Astrocyte (in vitro differentiated cells and primary cell): ENCODE measurements at regions not wholly inside any gene's neighbourhood (a gene's known extent, or its start where the extent isn't known, plus 50 kb on each side); places are given as distances from the start of the nearest gene placed in this dataset.
"Not testable (repeated sequence)": the region's sequence is repeated elsewhere in the genome, so short reads cannot be mapped to it uniquely, and the experiment has no call there.

Experiments used
- DNase-seq: peaks from one replicate; pipeline ENCODE4 v3.0.0-alpha.2; 2010; ENCODE audit warnings: low read depth
- FAIRE-seq: peaks from 2 replicates; lab custom pipeline; 2011; peaks lifted over from hg19 to GRCh38; lab: Jason Lieb, UNC
- H2AFZ ChIP-seq: 2 replicates; pipeline ENCODE4 v1.6.0; 2012; ENCODE audit warnings: low read depth, low read length, inconsistent platforms
- H3K27ac ChIP-seq: 2 replicates; pipeline ENCODE4 v1.5.1; 2011; ENCODE audit warnings: low read depth, low read length, inconsistent platforms
- H3K27me3 ChIP-seq: 2 replicates; pipeline ENCODE4 v1.6.0; 2011; ENCODE audit warnings: low read length, inconsistent platforms; ENCODE audit not compliant: insufficient read depth
- H3K36me3 ChIP-seq: 2 replicates; pipeline ENCODE4 v1.5.1; 2011; ENCODE audit warnings: low read length, inconsistent platforms; ENCODE audit not compliant: insufficient read depth
- H3K4me1 ChIP-seq: 2 replicates; pipeline ENCODE4 v1.5.1; 2011; ENCODE audit warnings: low read length, inconsistent platforms; ENCODE audit not compliant: insufficient read depth
- H3K4me2 ChIP-seq: 2 replicates; pipeline ENCODE4 v1.6.0; 2012; ENCODE audit warnings: low read length, inconsistent platforms
- H3K4me3 ChIP-seq: 2 replicates; pipeline ENCODE4 v1.5.1; 2011; ENCODE audit warnings: low read depth, mild to moderate bottlenecking, low read length, inconsistent platforms; ENCODE audit not compliant: insufficient read depth
- H3K79me2 ChIP-seq: 2 replicates; pipeline ENCODE4 v1.6.0; 2012; ENCODE audit warnings: mild to moderate bottlenecking, low read length, inconsistent platforms; ENCODE audit not compliant: insufficient read depth
- H3K9ac ChIP-seq: 2 replicates; pipeline ENCODE4 v1.6.0; 2012; ENCODE audit warnings: mild to moderate bottlenecking, low read length, inconsistent platforms
- H3K9me3 ChIP-seq: 2 replicates; pipeline ENCODE4 v1.5.1; 2012; ENCODE audit warnings: low read depth, mild to moderate bottlenecking, low read length, inconsistent platforms; ENCODE audit not compliant: insufficient read depth
- H4K20me1 ChIP-seq: 2 replicates; pipeline ENCODE4 v1.6.0; 2012; ENCODE audit warnings: low read length, inconsistent platforms; ENCODE audit not compliant: insufficient read depth
- H3K27ac Mint-ChIP-seq: one replicate; pipeline ENCODE4 v1.8.0; 2021; ENCODE audit warnings: mild to moderate bottlenecking, mixed read lengths; ENCODE audit not compliant: unreplicated experiment
- H3K27me3 Mint-ChIP-seq: one replicate; pipeline ENCODE4 v1.8.0; 2021; ENCODE audit warnings: low read depth, mixed read lengths; ENCODE audit not compliant: unreplicated experiment
- H3K36me3 Mint-ChIP-seq: one replicate; pipeline ENCODE4 v1.8.0; 2021; ENCODE audit warnings: low read depth, mixed read lengths; ENCODE audit not compliant: unreplicated experiment
- H3K4me1 Mint-ChIP-seq: one replicate; pipeline ENCODE4 v1.8.0; 2021; ENCODE audit warnings: low read depth, mixed read lengths; ENCODE audit not compliant: unreplicated experiment
- H3K4me3 Mint-ChIP-seq: one replicate; pipeline ENCODE4 v1.8.0; 2021; ENCODE audit warnings: mild to moderate bottlenecking, moderate library complexity, mixed read lengths; ENCODE audit not compliant: unreplicated experiment
- H3K9me3 Mint-ChIP-seq: one replicate; pipeline ENCODE4 v1.8.0; 2021; ENCODE audit warnings: mild to moderate bottlenecking, mixed read lengths; ENCODE audit not compliant: unreplicated experiment
- EZH2 ChIP-seq: IDR thresholded peaks from 2 replicates; pipeline ENCODE4 v1.6.1; 2012; ENCODE audit warnings: mild to moderate bottlenecking, low read length, inconsistent platforms; ENCODE audit not compliant: insufficient read depth
- TF ChIP-seq, protein P1 (sequence below): IDR thresholded peaks from 2 replicates; pipeline ENCODE4 v1.5.1; 2011; ENCODE audit warnings: low read depth, mild to moderate bottlenecking, inconsistent platforms, low read length, moderate library complexity; ENCODE audit not compliant: insufficient read depth

DNA sequence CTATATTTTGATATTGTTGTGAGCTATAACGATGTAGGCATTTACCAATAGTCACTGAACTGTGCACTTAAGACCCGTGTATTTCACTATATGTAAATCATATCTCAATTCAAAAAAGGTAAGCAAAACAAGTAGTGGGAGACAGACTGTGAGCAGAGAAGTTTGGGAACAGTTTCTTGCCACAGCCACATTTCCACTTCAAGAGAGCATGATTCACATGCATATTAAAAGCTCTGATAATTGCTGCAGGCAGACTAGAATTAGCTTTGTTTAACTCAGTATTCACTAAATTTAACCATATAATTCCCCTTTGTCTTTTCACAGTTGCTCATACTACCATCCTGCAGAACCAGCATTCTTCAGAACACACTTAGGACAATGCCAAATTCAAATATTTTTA is 168.4 kb upstream of the ZNF385D start:
- H2AFZ ChIP-seq, result no peak overlapping the region
- peaks cover 26% of the 10 kb centered on the region for H3K4me1 Mint-ChIP-seq
- no peak overlapping the region for H3K4me2 ChIP-seq

DNA sequence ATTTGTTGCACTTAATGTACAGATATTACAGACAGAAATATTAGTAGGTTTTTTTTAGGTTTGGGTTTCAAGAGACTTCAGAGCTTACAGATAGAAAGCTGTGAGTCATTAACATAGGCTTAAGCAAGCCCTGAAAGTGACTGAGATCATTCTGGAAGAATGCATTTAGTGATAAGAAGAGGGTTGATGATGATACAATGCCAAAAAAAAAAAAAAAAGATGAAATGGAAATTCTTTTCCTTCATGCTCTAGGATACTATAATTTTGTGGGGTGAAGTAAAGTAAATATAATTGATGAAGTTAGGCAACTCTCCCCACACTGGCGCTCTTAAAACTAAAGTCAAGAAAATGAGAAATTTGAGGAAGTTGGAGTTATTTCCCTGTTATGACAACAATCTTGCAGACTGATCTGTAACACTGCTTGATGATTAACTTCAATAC is 169.4 kb upstream of the ZNF385D start:
- peak overlapping the region; percentile 76 for H3K27ac Mint-ChIP-seq
- no peak overlapping the region for H3K4me3 Mint-ChIP-seq
- H2AFZ ChIP-seq, result no peak overlapping the region
- H3K27me3 ChIP-seq, result no peaks in the 10 kb centered on the region
- FAIRE-seq (peak; percentile 54), DNase-seq (peak; percentile 93)
- H3K4me1 Mint-ChIP-seq, result peaks cover 25% of the 10 kb centered on the region
- no peaks in the 10 kb centered on the region for H3K27me3 Mint-ChIP-seq
- no peaks in the 10 kb centered on the region for H4K20me1 ChIP-seq
- no peaks in the 10 kb centered on the region for H3K9me3 Mint-ChIP-seq
- peak overlapping the region; percentile 3 for H3K4me2 ChIP-seq
- no peak overlapping the region for H3K4me3 ChIP-seq
- no peaks in the 10 kb centered on the region for H3K79me2 ChIP-seq
- H3K9me3 ChIP-seq, result no peaks in the 10 kb centered on the region
- peak overlapping the region; percentile 58 for H3K27ac ChIP-seq
- no peaks in the 10 kb centered on the region for H3K36me3 ChIP-seq
- H3K4me1 ChIP-seq, result peaks cover 13% of the 10 kb centered on the region
- no peak for TF ChIP-seq EZH2
- TF ChIP-seq, protein P1, sequence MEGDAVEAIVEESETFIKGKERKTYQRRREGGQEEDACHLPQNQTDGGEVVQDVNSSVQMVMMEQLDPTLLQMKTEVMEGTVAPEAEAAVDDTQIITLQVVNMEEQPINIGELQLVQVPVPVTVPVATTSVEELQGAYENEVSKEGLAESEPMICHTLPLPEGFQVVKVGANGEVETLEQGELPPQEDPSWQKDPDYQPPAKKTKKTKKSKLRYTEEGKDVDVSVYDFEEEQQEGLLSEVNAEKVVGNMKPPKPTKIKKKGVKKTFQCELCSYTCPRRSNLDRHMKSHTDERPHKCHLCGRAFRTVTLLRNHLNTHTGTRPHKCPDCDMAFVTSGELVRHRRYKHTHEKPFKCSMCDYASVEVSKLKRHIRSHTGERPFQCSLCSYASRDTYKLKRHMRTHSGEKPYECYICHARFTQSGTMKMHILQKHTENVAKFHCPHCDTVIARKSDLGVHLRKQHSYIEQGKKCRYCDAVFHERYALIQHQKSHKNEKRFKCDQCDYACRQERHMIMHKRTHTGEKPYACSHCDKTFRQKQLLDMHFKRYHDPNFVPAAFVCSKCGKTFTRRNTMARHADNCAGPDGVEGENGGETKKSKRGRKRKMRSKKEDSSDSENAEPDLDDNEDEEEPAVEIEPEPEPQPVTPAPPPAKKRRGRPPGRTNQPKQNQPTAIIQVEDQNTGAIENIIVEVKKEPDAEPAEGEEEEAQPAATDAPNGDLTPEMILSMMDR, result no peak
- no peak overlapping the region for H3K9ac ChIP-seq
- no peaks in the 10 kb centered on the region for H3K36me3 Mint-ChIP-seq

More for the DNA sequence above, 168.4 kb upstream of the ZNF385D start:
- DNase-seq (no peak), FAIRE-seq (peak; percentile 65)
- no peaks in the 10 kb centered on the region for H4K20me1 ChIP-seq
- Mint-ChIP-seq H3K36me3 (no peaks in the 10 kb centered on the region), H3K4me3 (no peak overlapping the region), H3K27me3 (no peaks in the 10 kb centered on the region), H3K9me3 (no peaks in the 10 kb centered on the region), H3K27ac (no peak overlapping the region)
- H3K4me3 ChIP-seq, result no peak overlapping the region
- no peaks in the 10 kb centered on the region for H3K27me3 ChIP-seq
- no peak overlapping the region for H3K27ac ChIP-seq
- H3K9ac ChIP-seq, result no peak overlapping the region
- no peaks in the 10 kb centered on the region for H3K9me3 ChIP-seq
- H3K79me2 ChIP-seq, result no peaks in the 10 kb centered on the region
- no peak for TF ChIP-seq EZH2
- TF ChIP-seq, protein P1, result no peak
- H3K4me1 ChIP-seq, result peaks cover 13% of the 10 kb centered on the region
- H3K36me3 ChIP-seq, result no peaks in the 10 kb centered on the region

DNA sequence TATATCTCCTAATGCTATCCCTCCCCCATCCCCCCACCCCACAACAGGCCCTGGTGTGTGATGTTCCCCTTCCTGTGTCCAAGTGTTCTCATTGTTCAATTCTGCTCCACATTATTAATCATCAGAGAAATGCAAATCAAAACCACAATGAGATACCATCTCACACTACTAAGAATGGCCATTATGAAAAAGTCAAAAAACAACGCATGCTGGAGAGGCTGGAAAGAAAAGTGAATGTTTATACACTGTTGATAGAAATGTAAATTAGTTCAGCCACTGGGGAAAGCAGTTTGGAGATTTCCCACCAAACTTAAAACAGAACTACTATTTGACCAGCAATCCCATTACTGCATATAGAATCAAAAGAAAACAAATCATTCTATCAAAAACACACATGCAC is 172.1 kb upstream of the ZNF385D start:
- H3K4me3 ChIP-seq, H3K36me3 Mint-ChIP-seq, H3K79me2 ChIP-seq, H3K36me3 ChIP-seq, FAIRE-seq, H2AFZ ChIP-seq, H3K27me3 Mint-ChIP-seq, H3K27me3 ChIP-seq, H3K4me3 Mint-ChIP-seq, H3K9me3 Mint-ChIP-seq, H4K20me1 ChIP-seq, H3K9me3 ChIP-seq, H3K4me2 ChIP-seq, H3K27ac ChIP-seq, H3K27ac Mint-ChIP-seq, H3K9ac ChIP-seq: not testable (repeated sequence)
- peaks cover 13% of the 10 kb centered on the region for H3K4me1 ChIP-seq
- DNase-seq, result peak; percentile 71
- peaks cover 25% of the 10 kb centered on the region for H3K4me1 Mint-ChIP-seq
